ENCODE measurements at regions not wholly inside any gene's neighbourhood (a gene's known extent, or its start where the extent isn't known, plus 50 kb on each side); places are given as distances from the start of the nearest gene placed in this dataset.

- Mint-ChIP-seq H3K4me3 (no peak overlapping the region), H3K27ac (no peak overlapping the region), H3K4me1 (peaks cover 6% of the 10 kb centered on the region), H3K36me3 (no peaks in the 10 kb centered on the region), H3K27me3 (ENCODE audit: insufficient read depth, low read depth) (peaks cover 2% of the 10 kb centered on the region), H3K9me3 (no peaks in the 10 kb centered on the region)
- no peak overlapping the region for H3K4me3 ChIP-seq
- H3K27ac ChIP-seq, result no peak overlapping the region
- no peaks in the 10 kb centered on the region for H3K79me2 ChIP-seq (ENCODE audit: low read depth)
- DNase-seq (ENCODE audit: low spot score), result no peak
- no peaks in the 10 kb centered on the region for H3K4me1 ChIP-seq
- no peaks in the 10 kb centered on the region for H3K36me3 ChIP-seq
- TF ChIP-seq EZH2phosphoT487 (IDR thresholded peaks at IDR 0.05) (no peak), EZH2 (IDR thresholded peaks at IDR 0.05) (no peak)
- TF ChIP-seq, protein P1, sequence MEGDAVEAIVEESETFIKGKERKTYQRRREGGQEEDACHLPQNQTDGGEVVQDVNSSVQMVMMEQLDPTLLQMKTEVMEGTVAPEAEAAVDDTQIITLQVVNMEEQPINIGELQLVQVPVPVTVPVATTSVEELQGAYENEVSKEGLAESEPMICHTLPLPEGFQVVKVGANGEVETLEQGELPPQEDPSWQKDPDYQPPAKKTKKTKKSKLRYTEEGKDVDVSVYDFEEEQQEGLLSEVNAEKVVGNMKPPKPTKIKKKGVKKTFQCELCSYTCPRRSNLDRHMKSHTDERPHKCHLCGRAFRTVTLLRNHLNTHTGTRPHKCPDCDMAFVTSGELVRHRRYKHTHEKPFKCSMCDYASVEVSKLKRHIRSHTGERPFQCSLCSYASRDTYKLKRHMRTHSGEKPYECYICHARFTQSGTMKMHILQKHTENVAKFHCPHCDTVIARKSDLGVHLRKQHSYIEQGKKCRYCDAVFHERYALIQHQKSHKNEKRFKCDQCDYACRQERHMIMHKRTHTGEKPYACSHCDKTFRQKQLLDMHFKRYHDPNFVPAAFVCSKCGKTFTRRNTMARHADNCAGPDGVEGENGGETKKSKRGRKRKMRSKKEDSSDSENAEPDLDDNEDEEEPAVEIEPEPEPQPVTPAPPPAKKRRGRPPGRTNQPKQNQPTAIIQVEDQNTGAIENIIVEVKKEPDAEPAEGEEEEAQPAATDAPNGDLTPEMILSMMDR (IDR thresholded peaks at IDR 0.05), result no peak
- H3K4me2 ChIP-seq, result no peak overlapping the region
- H3F3A ChIP-seq (ENCODE audit: low read depth), result no peaks in the 10 kb centered on the region
- no peaks in the 10 kb centered on the region for H3K9me3 ChIP-seq (ENCODE audit: low read depth)
- no peak overlapping the region for H2AFZ ChIP-seq (replicated peaks)
- no peaks in the 10 kb centered on the region for H4K20me1 ChIP-seq (ENCODE audit: low read depth)
- no peak overlapping the region for H3K9ac ChIP-seq
- H3K27me3 ChIP-seq, result no peaks in the 10 kb centered on the region
Measured at GRCh38 chr1:65538664-65539063, 118.2 kb downstream of the LEPR start.

GRCh38 chr1:65539266-65540131 is 119.0 kb downstream of the LEPR start:
- no peaks in the 10 kb centered on the region for H3K9me3 ChIP-seq (ENCODE audit: low read depth)
- H3K4me1 ChIP-seq, result no peaks in the 10 kb centered on the region
- no peak overlapping the region for H3K4me3 Mint-ChIP-seq
- peaks cover 6% of the 10 kb centered on the region for H3K4me1 Mint-ChIP-seq
- no peak overlapping the region for H3K27ac ChIP-seq
- H3K4me3 ChIP-seq, result no peak overlapping the region
- H3K79me2 ChIP-seq (ENCODE audit: low read depth), result no peaks in the 10 kb centered on the region
- DNase-seq (ENCODE audit: low spot score), result no peak
- H3K27me3 ChIP-seq, result no peaks in the 10 kb centered on the region
- peaks cover 2% of the 10 kb centered on the region for H3K27me3 Mint-ChIP-seq (ENCODE audit: insufficient read depth, low read depth)
- H3K9me3 Mint-ChIP-seq, result peaks cover 3% of the 10 kb centered on the region
- no peak overlapping the region for H3K4me2 ChIP-seq
- no peak overlapping the region for H2AFZ ChIP-seq (replicated peaks)
- no peak overlapping the region for H3K9ac ChIP-seq
- TF ChIP-seq EZH2phosphoT487 (IDR thresholded peaks at IDR 0.05) (no peak), EZH2 (IDR thresholded peaks at IDR 0.05) (no peak)
- TF ChIP-seq, protein P1 (IDR thresholded peaks at IDR 0.05), result no peak
- no peaks in the 10 kb centered on the region for H3K36me3 Mint-ChIP-seq
- no peaks in the 10 kb centered on the region for H4K20me1 ChIP-seq (ENCODE audit: low read depth)
- no peak overlapping the region for H3K27ac Mint-ChIP-seq
- no peaks in the 10 kb centered on the region for H3K36me3 ChIP-seq
- no peaks in the 10 kb centered on the region for H3F3A ChIP-seq (ENCODE audit: low read depth)

- H3K27ac Mint-ChIP-seq, result no peak overlapping the region
- Histone ChIP-seq H3F3A (ENCODE audit: low read depth) (no peaks in the 10 kb centered on the region), H3K27ac (no peak overlapping the region), H2AFZ (replicated peaks) (no peak overlapping the region), H3K79me2 (ENCODE audit: low read depth) (no peaks in the 10 kb centered on the region), H3K36me3 (no peaks in the 10 kb centered on the region), H3K27me3 (no peaks in the 10 kb centered on the region), H3K9me3 (ENCODE audit: low read depth) (no peaks in the 10 kb centered on the region), H4K20me1 (ENCODE audit: low read depth) (no peaks in the 10 kb centered on the region), H3K4me3 (no peak overlapping the region), H3K4me2 (no peak overlapping the region), H3K4me1 (no peaks in the 10 kb centered on the region), H3K9ac (no peak overlapping the region)
- H3K9me3 Mint-ChIP-seq, result peaks cover 5% of the 10 kb centered on the region
- TF ChIP-seq EZH2phosphoT487 (IDR thresholded peaks at IDR 0.05), result no peak
- TF ChIP-seq, protein P1 (IDR thresholded peaks at IDR 0.05), result no peak
- TF ChIP-seq EZH2 (IDR thresholded peaks at IDR 0.05), result no peak
- no peak overlapping the region for H3K4me3 Mint-ChIP-seq
- peaks cover 2% of the 10 kb centered on the region for H3K27me3 Mint-ChIP-seq (ENCODE audit: insufficient read depth, low read depth)
- no peaks in the 10 kb centered on the region for H3K36me3 Mint-ChIP-seq
- peaks cover 6% of the 10 kb centered on the region for H3K4me1 Mint-ChIP-seq
- DNase-seq (ENCODE audit: low spot score), result no peak
Measured at GRCh38 chr1:65541161-65541560, 120.7 kb downstream of the LEPR start.

All from neural progenitor cell (in vitro differentiated cells).